ENCODE measurements at regions not wholly inside any gene's neighbourhood (a gene's known extent, or its start where the extent isn't known, plus 50 kb on each side); places are given as distances from the start of the nearest gene placed in this dataset.

DNA sequence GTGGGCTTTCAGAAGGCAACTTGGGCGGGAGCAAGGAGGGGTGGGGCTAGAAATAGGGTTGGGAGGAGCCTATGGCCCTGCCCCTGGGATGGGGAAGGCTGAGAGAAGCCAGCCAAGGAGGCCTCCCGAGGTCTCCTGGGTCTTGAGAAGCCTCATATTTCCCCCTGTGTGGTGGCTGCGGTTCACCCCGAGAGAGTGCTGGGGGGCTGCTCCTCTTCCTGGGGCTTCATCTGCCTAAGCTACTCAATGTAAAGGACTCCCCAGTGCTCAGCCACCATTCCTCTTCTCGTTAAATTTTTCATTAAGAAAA, 174.3 kb downstream of the SMAD6 start (continued):
- TF ChIP-seq CUX1 (IDR thresholded peaks at IDR 0.05; ENCODE audit: insufficient replicate concordance, low read depth, low read length) (no peak), NFYB (IDR thresholded peaks at IDR 0.05; ENCODE audit: insufficient read depth, low read depth, low read length) (no peak), MTA3 (IDR thresholded peaks at IDR 0.05; ENCODE audit: borderline replicate concordance, low read length) (no peak), KDM1A (IDR thresholded peaks at IDR 0.05; ENCODE audit: borderline replicate concordance) (no peak), CHD4 (IDR thresholded peaks at IDR 0.05) (no peak), CEBPB (IDR thresholded peaks at IDR 0.05; ENCODE audit: borderline replicate concordance in 1 of 2, low read depth in 2 of 2, low read length in 2 of 2) (no peak), MEF2A (IDR thresholded peaks at IDR 0.05; ENCODE audit: insufficient read depth, low read depth, low read length) (no peak), STAT1 (conservative IDR thresholded peaks at IDR 0.05) (no peak)
